Bronchial epithelial cell (primary cell): ENCODE measurements at regions not wholly inside any gene's neighbourhood (a gene's known extent, or its start where the extent isn't known, plus 50 kb on each side); places are given as distances from the start of the nearest gene placed in this dataset.

Source experiments
- DNase-seq: peaks from one replicate; pipeline ENCODE4 v3.0.0-alpha.2; 2010; ENCODE audit warnings: low read depth
- FAIRE-seq: peaks from 2 replicates; lab custom pipeline; 2011; peaks lifted over from hg19 to GRCh38; lab: Jason Lieb, UNC
- H3K27me3 ChIP-seq: 2 replicates; pipeline ENCODE4 v1.5.1; 2011; ENCODE audit warnings: low read length; ENCODE audit not compliant: control insufficient read depth, insufficient read depth
- H3K36me3 ChIP-seq: 2 replicates; pipeline ENCODE4 v1.5.1; 2011; ENCODE audit warnings: low read length; ENCODE audit not compliant: control insufficient read depth, insufficient read depth
- H3K4me3 ChIP-seq: 2 replicates; pipeline ENCODE4 v1.5.1; 2011; ENCODE audit warnings: mild to moderate bottlenecking, low read depth, low read length, control low read depth
- TF ChIP-seq, protein P1 (sequence below): IDR thresholded peaks from 2 replicates; pipeline ENCODE4 v1.5.1; 2011; ENCODE audit warnings: mild to moderate bottlenecking, moderate library complexity, low read length, control low read depth, inconsistent platforms; ENCODE audit not compliant: insufficient read depth, severe bottlenecking

DNA sequence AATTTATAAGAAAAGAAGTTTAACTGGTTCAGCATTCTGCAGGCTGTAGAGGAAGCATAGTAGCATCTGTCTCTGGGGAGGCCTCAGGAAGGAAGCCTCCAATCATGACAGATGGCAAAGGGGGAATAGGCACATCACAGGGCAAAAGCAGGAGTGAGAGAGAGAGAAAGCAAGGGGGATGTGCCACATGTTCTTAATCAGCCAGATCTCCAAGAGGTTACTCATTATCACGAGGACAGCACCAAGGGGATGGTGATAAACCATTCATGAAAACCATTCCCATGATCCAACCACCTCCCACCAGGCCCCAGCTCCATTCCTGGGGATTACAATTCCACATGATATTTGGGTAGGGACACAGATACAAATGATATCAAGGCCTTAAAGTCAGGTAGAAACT lies 217.5 kb upstream of the TCF21 start:
- FAIRE-seq (no peak), DNase-seq (no peak)
- TF ChIP-seq, protein P1, sequence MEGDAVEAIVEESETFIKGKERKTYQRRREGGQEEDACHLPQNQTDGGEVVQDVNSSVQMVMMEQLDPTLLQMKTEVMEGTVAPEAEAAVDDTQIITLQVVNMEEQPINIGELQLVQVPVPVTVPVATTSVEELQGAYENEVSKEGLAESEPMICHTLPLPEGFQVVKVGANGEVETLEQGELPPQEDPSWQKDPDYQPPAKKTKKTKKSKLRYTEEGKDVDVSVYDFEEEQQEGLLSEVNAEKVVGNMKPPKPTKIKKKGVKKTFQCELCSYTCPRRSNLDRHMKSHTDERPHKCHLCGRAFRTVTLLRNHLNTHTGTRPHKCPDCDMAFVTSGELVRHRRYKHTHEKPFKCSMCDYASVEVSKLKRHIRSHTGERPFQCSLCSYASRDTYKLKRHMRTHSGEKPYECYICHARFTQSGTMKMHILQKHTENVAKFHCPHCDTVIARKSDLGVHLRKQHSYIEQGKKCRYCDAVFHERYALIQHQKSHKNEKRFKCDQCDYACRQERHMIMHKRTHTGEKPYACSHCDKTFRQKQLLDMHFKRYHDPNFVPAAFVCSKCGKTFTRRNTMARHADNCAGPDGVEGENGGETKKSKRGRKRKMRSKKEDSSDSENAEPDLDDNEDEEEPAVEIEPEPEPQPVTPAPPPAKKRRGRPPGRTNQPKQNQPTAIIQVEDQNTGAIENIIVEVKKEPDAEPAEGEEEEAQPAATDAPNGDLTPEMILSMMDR, result no peak
- H3K27me3 ChIP-seq, result no peaks in the 10 kb centered on the region
- no peak overlapping the region for H3K4me3 ChIP-seq
- H3K36me3 ChIP-seq, result no peaks in the 10 kb centered on the region

- DNase-seq, result no peak
- no peaks in the 10 kb centered on the region for H3K27me3 ChIP-seq
- H3K36me3 ChIP-seq, result no peaks in the 10 kb centered on the region
- TF ChIP-seq, protein P1, result no peak
- FAIRE-seq, result no peak
- no peak overlapping the region for H3K4me3 ChIP-seq
Measured at GRCh38 chr6:133673056-133673455, 215.9 kb upstream of the TCF21 start.

GRCh38 chr6:133674661-133675060 lies 214.3 kb upstream of the TCF21 start:
- DNase-seq (no peak), FAIRE-seq (no peak)
- H3K4me3 ChIP-seq, result no peak overlapping the region
- no peaks in the 10 kb centered on the region for H3K36me3 ChIP-seq
- TF ChIP-seq, protein P1, result no peak
- H3K27me3 ChIP-seq, result no peaks in the 10 kb centered on the region

DNA sequence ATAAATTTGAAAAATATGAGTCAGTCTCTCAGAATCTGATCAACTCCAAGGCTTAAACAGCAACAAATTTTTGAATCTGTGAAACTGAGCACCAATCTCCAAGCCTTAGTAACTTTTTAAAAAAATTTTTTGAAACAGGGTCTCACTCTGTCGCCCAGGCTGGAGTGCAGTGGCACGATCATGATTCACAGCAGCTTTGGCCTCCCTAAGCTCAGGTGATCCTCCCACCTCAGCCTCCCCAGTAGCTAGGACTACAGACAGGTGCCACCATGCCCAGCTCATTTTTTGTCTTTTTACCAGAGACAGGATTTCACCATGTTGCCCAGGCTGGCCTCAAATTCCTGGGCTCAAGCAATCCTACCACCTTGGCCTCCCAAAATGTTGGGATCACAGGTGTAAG lies 207.9 kb upstream of the TCF21 start:
- TF ChIP-seq, protein P1, result no peak
- Histone ChIP-seq H3K4me3 (no peak overlapping the region), H3K36me3 (no peaks in the 10 kb centered on the region), H3K27me3 (no peaks in the 10 kb centered on the region)
- DNase-seq (no peak), FAIRE-seq (no peak)

DNA sequence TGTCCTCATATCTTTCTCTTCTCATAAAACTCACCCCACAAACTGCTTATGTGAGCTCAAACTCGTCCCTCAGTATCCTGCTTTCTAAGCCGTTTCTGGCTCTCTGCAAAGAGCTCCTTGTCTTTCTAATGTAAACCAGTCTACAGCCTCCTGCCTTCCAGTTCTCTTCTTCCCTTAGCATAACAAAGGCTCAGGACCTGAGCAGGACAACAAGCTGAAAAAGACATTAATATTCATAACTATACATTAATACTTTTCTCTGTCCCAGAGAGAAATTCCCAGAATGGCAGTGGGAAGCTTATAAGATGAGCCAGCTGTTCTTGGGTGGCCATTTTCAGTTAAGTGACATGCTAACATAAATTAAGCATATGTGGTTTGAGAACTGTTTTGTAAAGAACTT lies 207.0 kb upstream of the TCF21 start:
- Histone ChIP-seq H3K27me3 (no peaks in the 10 kb centered on the region), H3K36me3 (no peaks in the 10 kb centered on the region), H3K4me3 (no peak overlapping the region)
- no peak for DNase-seq
- no peak for FAIRE-seq
- TF ChIP-seq, protein P1, result no peak
